BLaER1 treated with 17β-estradiol and CSF1 and Interleukin-3, amounts not matched to agents 10 nM and 100 nM (cell line): ENCODE measurements at regions not wholly inside any gene's neighbourhood (a gene's known extent, or its start where the extent isn't known, plus 50 kb on each side); places are given as distances from the start of the nearest gene placed in this dataset.

ENCODE experiments used
- H3K27ac ChIP-seq, 11 experiments: shearing (Covaris generic); formaldehyde crosslinking; 2 replicates each; pipeline ENCODE4 v1.8.1; 2022
- H3K27me3 ChIP-seq, 11 experiments: shearing (Covaris generic); formaldehyde crosslinking; 2 replicates each; pipeline ENCODE4 v1.8.1; 2022
- H3K36me3 ChIP-seq, 11 experiments: shearing (Covaris generic); formaldehyde crosslinking; 2 replicates each; pipeline ENCODE4 v1.8.1; 2022
- H3K4me1 ChIP-seq, 10 experiments: shearing (Covaris generic); formaldehyde crosslinking; 2 replicates each; pipeline ENCODE4 v1.8.1; 2022
- H3K4me2 ChIP-seq, 11 experiments: shearing (Covaris generic); formaldehyde crosslinking; 2 replicates each; pipeline ENCODE4 v1.8.1; 2022
- H3K4me3 ChIP-seq, 10 experiments: shearing (Covaris generic); formaldehyde crosslinking; 2 replicates each; pipeline ENCODE4 v1.8.1; 2022
- H3K9ac ChIP-seq, 11 experiments: shearing (Covaris generic); formaldehyde crosslinking; 2 replicates each; pipeline ENCODE4 v1.8.1; 2022
- H3K9me3 ChIP-seq, 11 experiments: shearing (Covaris generic); formaldehyde crosslinking; replicated peaks in 1 of 11; 2 replicates each; pipeline ENCODE4 v1.8.1; 2022
- H4K20me1 ChIP-seq, 11 experiments: shearing (Covaris generic); formaldehyde crosslinking; 2 replicates each; pipeline ENCODE4 v1.8.1; 2022
- Cebpa-rat ChIP-seq, 11 experiments: shearing (Covaris generic); IDR thresholded peaks; 2 replicates each; pipeline ENCODE4 v1.8.1; 2022

GRCh38 chr13:26919732-26920131 is 159.1 kb upstream of the GPR12 start:
- Histone ChIP-seq H3K9ac (no peak overlapping the region), H3K4me3 (no peak overlapping the region), H3K36me3 (no peaks in the 10 kb centered on the region), H3K27ac (no peak overlapping the region), H4K20me1 (no peaks in the 10 kb centered on the region; a peak in 1 of 22 replicates), H3K4me1 (peaks cover 12 to 23% (median 18%) of the 10 kb centered on the region in 10 experiments), H3K27me3 (no peaks in the 10 kb centered on the region), H3K9me3 (no peaks in the 10 kb centered on the region), H3K4me2 (no peak overlapping the region)
- no peak for TF ChIP-seq Cebpa-rat (IDR thresholded peaks at IDR 0.05)

- Histone ChIP-seq H3K9ac (no peak overlapping the region), H3K9me3 (no peaks in the 10 kb centered on the region), H3K4me2 (no peak overlapping the region), H3K27me3 (no peaks in the 10 kb centered on the region), H3K4me3 (no peak overlapping the region), H4K20me1 (no peaks in the 10 kb centered on the region; a peak in 1 of 22 replicates), H3K4me1 (peaks cover 16 to 27% (median 22%) of the 10 kb centered on the region in 10 experiments), H3K27ac (no peak overlapping the region), H3K36me3 (no peaks in the 10 kb centered on the region)
- no peak for TF ChIP-seq Cebpa-rat (IDR thresholded peaks at IDR 0.05)
Measured at GRCh38 chr13:26919311-26919710, 158.7 kb upstream of the GPR12 start.

GRCh38 chr13:26914624-26915023 is 154.0 kb upstream of the GPR12 start:
- Histone ChIP-seq H3K36me3 (no peaks in the 10 kb centered on the region), H3K4me3 (no peak overlapping the region), H3K27me3 (no peaks in the 10 kb centered on the region), H3K4me1 (peaks cover 18 to 28% (median 26%) of the 10 kb centered on the region in 10 experiments), H3K9me3 (no peaks in the 10 kb centered on the region), H3K9ac (peak overlapping the region in 4 of 11 experiments; percentile 18 to 45 (median 42); a peak in 4 of 22 replicates), H3K4me2 (peak overlapping the region; percentile 66 to 85 (median 77)), H3K27ac (peak overlapping the region in 10 of 11 experiments; percentile 15 to 72 (median 56); a peak in 16 of 22 replicates), H4K20me1 (no peaks in the 10 kb centered on the region; a peak in 1 of 22 replicates)
- peak in 1 of 11 experiments; percentile 43; a peak in 1 of 22 replicates for TF ChIP-seq Cebpa-rat (IDR thresholded peaks at IDR 0.05)

- Histone ChIP-seq H3K36me3 (no peaks in the 10 kb centered on the region), H4K20me1 (no peaks in the 10 kb centered on the region), H3K27me3 (no peaks in the 10 kb centered on the region), H3K4me2 (peak overlapping the region; percentile 26 to 84 (median 75); a peak in 17 of 22 replicates), H3K9ac (no peak overlapping the region), H3K4me3 (no peak overlapping the region), H3K4me1 (peaks cover 18 to 28% (median 26%) of the 10 kb centered on the region in 10 experiments), H3K27ac (peak overlapping the region in 8 of 11 experiments; percentile 2 to 72 (median 38); a peak in 8 of 22 replicates), H3K9me3 (no peaks in the 10 kb centered on the region)
- no peak for TF ChIP-seq Cebpa-rat (IDR thresholded peaks at IDR 0.05)
Measured at GRCh38 chr13:26914148-26914547, 153.6 kb upstream of the GPR12 start.

GRCh38 chr13:26910754-26911465 is 150.3 kb upstream of the GPR12 start:
- TF ChIP-seq Cebpa-rat (IDR thresholded peaks at IDR 0.05) = no peak
- Histone ChIP-seq H3K36me3 (no peaks in the 10 kb centered on the region), H3K27ac (no peak overlapping the region), H3K4me1 (peaks cover 18 to 22% (median 21%) of the 10 kb centered on the region in 10 experiments), H3K27me3 (no peaks in the 10 kb centered on the region), H3K9me3 (no peaks in the 10 kb centered on the region), H3K9ac (no peak overlapping the region), H3K4me2 (no peak overlapping the region), H4K20me1 (no peaks in the 10 kb centered on the region), H3K4me3 (no peak overlapping the region)

- Histone ChIP-seq H3K4me2 (no peak overlapping the region), H3K36me3 (no peaks in the 10 kb centered on the region), H3K9me3 (peaks cover 0 to 3% (median 0%) of the 10 kb centered on the region in 11 experiments; a peak in 3 of 22 replicates), H3K27me3 (no peaks in the 10 kb centered on the region), H3K4me1 (peaks cover 5 to 8% (median 7%) of the 10 kb centered on the region in 10 experiments), H3K4me3 (no peak overlapping the region), H4K20me1 (no peaks in the 10 kb centered on the region), H3K9ac (no peak overlapping the region), H3K27ac (no peak overlapping the region)
- no peak for TF ChIP-seq Cebpa-rat (IDR thresholded peaks at IDR 0.05)
Measured at GRCh38 chr13:26909477-26909876, 148.9 kb upstream of the GPR12 start.

GRCh38 chr13:26908126-26908525 is 147.5 kb upstream of the GPR12 start:
- no peak overlapping the region for H3K27ac ChIP-seq
- no peak overlapping the region for H3K4me3 ChIP-seq
- no peaks in the 10 kb centered on the region for H3K4me1 ChIP-seq
- H3K36me3 ChIP-seq = no peaks in the 10 kb centered on the region
- H3K9me3 ChIP-seq = peaks cover 8 to 17% (median 12%) of the 10 kb centered on the region in 11 experiments; a peak in 16 of 22 replicates
- H3K9ac ChIP-seq = no peak overlapping the region
- H3K4me2 ChIP-seq = no peak overlapping the region
- TF ChIP-seq Cebpa-rat (IDR thresholded peaks at IDR 0.05) = no peak
- no peaks in the 10 kb centered on the region for H3K27me3 ChIP-seq
- H4K20me1 ChIP-seq = no peaks in the 10 kb centered on the region

GRCh38 chr13:26899202-26899601 is 138.6 kb upstream of the GPR12 start:
- Histone ChIP-seq H3K4me3 (no peak overlapping the region), H3K27me3 (no peaks in the 10 kb centered on the region), H3K4me1 (peaks cover 0 to 13% (median 4%) of the 10 kb centered on the region in 10 experiments; a peak in 8 of 20 replicates), H4K20me1 (no peaks in the 10 kb centered on the region), H3K4me2 (no peak overlapping the region), H3K9me3 (peaks cover 8 to 17% (median 12%) of the 10 kb centered on the region in 11 experiments; a peak in 16 of 22 replicates), H3K9ac (no peak overlapping the region), H3K36me3 (no peaks in the 10 kb centered on the region), H3K27ac (no peak overlapping the region)
- no peak for TF ChIP-seq Cebpa-rat (IDR thresholded peaks at IDR 0.05)

- no peaks in the 10 kb centered on the region for H3K36me3 ChIP-seq
- H3K4me3 ChIP-seq = no peak overlapping the region
- TF ChIP-seq Cebpa-rat (IDR thresholded peaks at IDR 0.05) = no peak
- H3K9me3 ChIP-seq = peaks cover 0 to 4% (median 0%) of the 10 kb centered on the region in 11 experiments; a peak in 2 of 22 replicates
- no peak overlapping the region for H3K27ac ChIP-seq
- H3K9ac ChIP-seq = no peak overlapping the region
- no peaks in the 10 kb centered on the region for H4K20me1 ChIP-seq
- no peaks in the 10 kb centered on the region for H3K27me3 ChIP-seq
- peaks cover 0 to 13% (median 4%) of the 10 kb centered on the region in 10 experiments; a peak in 8 of 20 replicates for H3K4me1 ChIP-seq
- H3K4me2 ChIP-seq = no peak overlapping the region
Measured at GRCh38 chr13:26897706-26898550, 137.3 kb upstream of the GPR12 start.
